Stimulated activated naive CD8-positive, alpha-beta T cell treated with anti-CD3 and anti-CD28 coated beads, Interleukin-15, Interleukin-2, amounts not matched to agents 100 U/mL and 50 U/mL, for 24 hours (primary cell): ENCODE measurements at regions not wholly inside any gene's neighbourhood (a gene's known extent, or its start where the extent isn't known, plus 50 kb on each side); places are given as distances from the start of the nearest gene placed in this dataset.

Source experiments
- ATAC-seq: fragments of 150-1000 bp; cut with Tn5 transposase; one replicate; pipeline ENCODE4 v1.10.0; 2021
- DNase-seq: peaks from one replicate; pipeline ENCODE4 v3.0.0; 2021

DNA sequence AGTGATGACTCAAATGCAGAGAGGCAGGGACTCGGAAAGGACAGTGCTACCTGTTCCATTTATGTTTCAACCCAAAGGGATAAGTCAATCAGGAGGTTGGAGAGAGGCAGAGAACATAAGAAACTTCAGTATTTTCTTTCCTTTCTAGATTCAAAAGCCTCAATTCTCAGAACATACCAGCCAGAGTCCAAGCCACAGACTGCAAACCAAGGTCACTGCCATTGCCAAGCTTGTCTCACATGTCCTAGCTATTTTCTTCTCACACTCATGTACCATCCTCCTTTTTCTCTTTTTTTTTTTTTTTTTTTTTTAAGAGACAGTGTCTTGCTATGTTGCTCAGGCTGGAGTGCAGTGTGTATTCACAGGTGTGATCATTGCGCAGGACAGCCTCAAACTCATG is 111.7 kb upstream of the AKIP1 start:
- DNase-seq (no peak), ATAC-seq (no peak)

DNA sequence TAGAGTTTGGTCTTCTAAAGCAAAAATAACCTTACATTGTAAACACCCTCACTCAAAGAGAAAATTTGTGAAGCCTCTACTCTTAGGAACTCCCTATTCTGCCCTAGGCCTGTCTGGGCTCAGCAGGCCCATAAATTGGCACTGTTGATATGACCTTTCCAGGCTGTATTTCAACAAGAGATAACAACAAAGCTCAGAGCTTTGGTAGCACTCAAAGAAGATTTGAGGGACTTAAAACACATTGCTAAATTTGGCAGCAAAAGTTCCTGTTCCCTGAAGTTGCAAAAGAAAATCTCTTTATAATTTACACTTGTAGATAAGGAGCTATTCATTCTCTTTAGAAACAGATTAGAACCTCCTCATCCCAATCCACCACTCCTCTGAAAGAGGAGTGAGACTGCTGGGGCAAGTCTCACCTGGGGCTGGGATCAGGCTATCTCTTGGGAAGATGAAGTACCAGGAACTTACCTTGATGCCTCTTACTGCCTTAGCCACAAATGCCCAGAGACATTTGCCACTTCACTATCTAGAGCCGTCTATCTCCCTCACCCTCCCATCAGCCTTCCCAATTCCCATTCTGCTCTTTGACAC is 110.4 kb upstream of the AKIP1 start:
- DNase-seq (no peak), ATAC-seq (no peak)

DNA sequence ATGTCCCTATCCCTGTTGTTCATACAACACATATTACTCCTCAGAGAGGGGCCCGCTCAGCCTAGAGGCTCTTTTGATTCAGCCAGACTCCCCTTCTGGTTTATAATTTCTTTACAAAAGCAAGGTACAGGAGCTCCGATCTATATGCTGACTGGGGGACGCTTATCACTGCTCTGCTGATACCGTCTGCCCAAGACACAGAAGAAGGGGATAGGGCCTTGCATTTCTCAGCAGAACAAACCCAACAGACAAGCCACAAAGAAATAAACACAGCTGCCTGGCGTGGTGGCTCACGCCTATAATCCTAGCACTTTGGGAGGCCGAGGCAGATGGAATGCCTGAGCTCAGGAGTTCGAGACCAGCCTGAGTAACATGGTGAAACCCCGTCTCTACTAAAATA is 109.9 kb upstream of the AKIP1 start:
- no peak for DNase-seq

DNA sequence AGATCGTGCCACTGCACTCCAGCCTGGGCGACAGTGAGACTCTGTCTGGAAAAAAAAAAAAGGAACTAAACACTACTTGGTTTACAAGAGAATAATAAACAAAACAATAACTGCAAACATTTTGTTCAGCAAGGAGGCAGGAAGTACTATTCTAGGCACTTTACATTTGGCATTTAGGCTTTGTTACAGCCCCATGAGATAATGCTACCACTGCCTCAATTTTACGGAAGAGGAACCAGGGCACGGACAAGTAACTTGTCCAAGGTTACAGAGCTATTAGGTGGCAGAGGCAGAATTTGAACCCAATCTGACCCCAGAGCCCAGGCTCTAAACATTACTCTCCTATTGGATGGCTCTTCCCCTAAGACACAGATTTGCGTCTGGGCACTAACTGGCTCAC is 108.7 kb upstream of the AKIP1 start:
- no peak for DNase-seq
- no peak for ATAC-seq

More for the DNA sequence above, 109.9 kb upstream of the AKIP1 start:
- ATAC-seq = no peak

DNA sequence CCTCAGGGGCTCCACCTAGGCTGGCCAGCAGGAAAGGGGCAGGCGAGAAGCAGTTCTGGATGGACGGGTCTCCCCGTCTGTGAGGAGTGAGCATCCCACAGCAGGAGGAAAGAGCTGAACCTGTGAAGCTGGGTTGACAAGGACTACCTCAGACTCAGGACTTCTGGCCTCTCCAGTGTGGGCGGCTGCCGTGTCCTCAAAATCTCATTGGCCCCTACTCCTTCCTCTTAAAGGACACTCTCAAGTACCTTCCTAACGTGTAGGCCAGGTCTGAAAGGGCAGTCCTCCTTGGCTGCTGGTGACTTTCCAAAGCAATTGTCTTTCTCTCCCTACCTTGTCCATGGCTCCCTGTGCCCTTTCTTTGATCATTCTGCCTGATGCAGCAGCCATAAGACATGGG is 107.0 kb upstream of the AKIP1 start:
- no peak for ATAC-seq

DNA sequence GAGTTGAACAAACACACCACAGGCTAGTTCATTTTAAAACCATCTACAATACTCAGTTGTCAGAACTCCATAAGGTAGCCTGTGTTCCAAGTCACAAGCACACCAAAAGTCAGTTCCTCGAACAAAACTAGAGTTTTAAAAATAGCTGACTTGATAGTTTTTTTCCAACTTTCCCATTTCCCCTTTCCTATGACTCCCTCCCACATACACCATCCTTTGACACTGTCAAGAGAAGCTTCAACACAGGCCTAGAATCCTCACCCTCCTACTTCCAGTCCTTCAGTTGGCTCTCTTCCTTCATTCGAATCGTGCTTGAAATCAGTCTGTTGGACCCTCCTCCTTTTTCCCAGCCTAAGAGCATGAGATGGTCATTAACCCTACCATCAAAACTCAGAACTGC is 105.7 kb upstream of the AKIP1 start:
- no peak for ATAC-seq
- DNase-seq = no peak

More for the DNA sequence above, 107.0 kb upstream of the AKIP1 start:
- no peak for DNase-seq

DNA sequence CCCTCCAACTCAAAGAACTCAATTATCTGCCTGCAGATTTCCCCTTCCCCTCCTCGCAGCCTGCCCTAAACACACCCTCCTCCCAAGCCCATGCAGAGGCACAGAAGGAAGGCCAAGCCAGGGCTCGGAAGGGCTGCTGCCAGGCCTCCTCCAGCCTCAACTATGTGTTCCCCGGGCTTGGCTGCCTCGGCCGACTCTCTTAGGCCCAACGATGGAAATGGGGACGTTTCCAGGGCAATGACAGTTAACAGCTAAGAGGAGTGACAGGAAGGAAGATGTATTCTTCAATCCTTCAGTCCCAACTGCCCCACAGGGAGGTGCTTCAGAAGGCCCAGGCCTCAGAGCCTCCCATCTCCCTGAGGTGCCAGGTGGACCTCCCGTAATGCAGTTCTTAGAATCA is 104.0 kb upstream of the AKIP1 start:
- DNase-seq = no peak
- no peak for ATAC-seq

DNA sequence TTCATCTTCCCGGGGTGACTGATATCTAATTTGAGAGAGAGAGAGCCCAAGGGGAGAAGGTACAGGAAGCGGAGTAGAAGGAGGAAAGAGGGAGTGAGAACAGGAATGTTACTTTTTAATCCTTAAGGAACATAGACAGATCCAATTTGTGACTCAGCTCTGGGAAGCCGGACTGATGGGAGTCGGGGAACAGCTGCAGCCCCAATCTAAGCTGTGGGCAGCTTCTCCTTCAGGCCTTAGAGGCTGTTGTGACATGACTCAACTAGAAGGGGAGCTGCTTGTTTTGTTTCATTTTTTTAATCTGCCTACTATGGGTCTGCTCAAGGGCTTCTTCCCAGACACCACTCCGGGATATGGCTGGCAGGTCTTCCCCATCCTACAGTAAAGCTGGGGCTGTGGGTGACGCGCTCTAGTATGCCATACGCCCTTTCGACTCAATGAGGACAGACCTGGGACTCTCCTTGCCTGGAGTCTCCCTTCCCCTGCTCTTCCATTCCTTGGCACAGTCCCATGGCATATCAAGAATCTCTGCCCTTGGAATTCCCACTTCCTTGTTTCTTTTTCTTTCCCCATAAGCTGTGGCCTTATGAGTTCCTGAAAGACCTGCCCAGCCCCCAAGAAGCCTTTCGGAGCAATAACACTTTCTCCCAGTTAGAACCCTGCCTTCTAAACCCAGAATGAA is 103.3 kb upstream of the AKIP1 start:
- DNase-seq = no peak

DNA sequence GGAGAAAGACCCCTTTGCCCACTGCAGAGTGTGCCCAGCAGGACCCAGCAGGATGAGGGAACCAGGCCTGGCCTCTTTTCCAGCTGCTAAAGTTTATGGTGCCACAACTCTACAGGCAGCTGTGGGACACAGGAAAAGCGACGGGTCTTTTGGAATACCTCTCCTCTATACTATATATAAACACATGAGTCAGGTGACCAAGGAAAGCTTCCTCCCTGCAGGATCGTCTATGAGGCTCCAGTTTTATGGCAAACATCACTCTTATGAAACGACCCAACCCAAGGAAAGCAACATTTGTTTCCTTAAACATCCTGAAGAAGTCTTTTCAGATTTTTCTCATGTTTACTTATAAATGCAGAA is 102.8 kb upstream of the AKIP1 start:
- DNase-seq (no peak), ATAC-seq (no peak)

More for the DNA sequence above, 103.3 kb upstream of the AKIP1 start:
- ATAC-seq = no peak

DNA sequence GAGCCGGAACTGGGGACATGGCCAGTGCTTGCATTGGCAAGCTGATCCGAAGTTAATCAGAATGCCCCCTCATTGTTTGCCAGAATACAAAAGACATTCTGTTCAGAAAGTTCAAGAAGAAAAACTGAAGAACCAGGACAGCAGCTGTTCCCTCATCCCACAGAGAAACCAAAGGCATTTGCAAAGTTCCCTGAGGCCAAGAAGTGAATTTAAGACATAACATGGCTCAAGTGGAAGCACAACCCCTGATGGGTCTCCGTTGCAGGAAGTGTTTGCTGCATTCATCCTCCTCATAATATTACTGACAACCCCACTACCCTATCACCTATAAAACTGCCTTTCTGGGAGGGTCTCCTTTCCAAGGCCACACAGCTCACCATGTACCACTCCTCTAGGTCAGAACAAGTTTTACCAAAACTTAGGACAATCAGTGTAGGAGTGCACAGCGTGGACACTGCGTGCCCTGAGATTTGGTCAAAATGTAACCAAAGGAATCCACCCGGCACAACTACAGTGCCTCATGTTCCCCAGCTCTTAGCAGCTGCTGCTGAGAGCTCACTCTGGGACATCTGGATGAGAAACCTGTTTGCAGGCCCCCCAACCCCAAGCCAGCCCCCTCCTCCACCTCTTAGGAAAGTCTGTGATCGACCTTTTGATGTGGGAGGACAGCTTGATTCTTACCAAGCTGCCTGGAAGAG is 101.6 kb upstream of the AKIP1 start:
- no peak for ATAC-seq
- DNase-seq = no peak

DNA sequence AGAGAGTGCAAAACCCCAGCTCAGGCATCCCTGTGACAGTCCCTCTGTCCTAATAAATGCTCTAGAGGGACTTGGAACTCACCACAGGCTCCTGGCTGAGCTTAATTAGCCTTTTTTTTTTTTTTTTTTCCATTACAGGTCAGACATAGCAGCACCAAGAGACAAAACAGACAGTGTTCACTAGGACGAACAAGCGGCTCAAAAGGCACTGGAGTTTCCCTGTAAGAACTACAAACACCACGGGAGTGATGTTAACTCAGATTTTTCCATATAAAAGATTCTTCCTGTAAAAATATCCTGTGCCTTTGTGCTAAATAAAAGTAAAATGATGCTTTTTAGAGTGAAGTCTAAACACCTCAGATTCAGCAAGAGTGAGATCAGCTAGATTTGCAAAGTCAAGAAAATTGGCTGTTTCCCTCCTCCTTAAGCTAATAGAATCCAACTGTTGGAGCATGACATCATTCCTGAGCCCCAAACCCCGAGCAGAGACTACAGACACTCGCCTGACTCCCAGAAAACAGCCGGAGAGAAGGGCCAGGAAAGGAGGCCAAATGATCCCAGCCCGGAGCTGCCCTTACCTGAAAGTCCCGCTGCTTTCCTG is 101.0 kb upstream of the AKIP1 start:
- ATAC-seq (no peak), DNase-seq (no peak)

DNA sequence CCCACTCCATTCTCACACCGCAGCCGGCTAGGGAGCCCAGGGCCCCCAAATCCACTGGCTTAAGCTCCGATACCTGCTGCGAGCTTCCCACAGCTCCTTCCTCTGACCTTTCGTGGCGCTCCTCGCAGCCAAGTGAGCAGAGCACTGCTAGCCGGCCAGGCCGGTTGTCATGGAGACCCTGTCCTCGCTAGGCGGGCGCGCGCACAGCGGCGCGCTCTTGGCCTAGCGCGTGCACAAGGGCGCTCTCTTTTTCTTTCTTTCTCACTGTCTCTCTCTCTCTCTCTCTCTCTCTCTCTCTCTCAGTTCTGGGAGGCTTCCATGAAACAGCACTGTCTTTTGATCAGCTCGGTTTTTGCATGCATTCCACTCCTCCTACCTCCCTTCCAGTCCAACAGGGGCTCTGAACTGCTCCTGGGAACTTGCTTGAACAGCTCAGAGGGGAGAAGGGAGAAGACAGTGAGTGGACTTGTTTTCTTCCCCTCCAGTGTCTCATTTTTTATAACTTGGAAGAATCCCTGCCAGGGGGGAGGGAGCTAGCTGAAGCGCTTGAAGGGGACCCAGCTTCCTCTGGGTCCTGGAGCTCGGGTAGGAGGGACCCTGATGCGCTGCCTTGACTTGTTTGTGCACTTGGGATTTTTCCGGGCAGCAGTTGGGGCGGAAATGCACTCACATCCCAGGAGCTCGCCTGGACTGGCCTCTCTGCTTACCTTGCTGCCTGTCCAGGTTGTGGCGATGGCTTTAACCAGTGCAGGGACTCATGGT is 100.3 kb upstream of the AKIP1 start:
- ATAC-seq = peak; percentile 8
- DNase-seq = peak; percentile 18

DNA sequence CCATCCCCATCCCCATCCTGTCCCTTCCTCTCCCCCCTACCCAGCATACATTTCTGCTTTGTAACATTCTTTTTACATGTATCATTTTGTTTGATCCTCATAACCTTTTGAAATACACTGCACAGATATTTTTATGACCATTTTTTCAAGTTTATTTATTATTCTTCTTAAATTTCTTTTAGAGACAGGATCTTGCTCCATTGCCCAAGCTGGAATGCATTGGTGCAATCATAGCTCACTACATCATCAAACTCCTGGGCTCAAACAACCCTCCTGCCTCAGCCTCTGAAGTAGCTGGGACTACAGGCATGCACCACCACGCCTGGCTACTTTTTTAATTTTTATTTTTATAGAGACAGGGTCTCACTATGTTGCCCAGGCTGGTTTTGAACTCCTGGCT is 99.4 kb upstream of the AKIP1 start:
- ATAC-seq (no peak), DNase-seq (no peak)

DNA sequence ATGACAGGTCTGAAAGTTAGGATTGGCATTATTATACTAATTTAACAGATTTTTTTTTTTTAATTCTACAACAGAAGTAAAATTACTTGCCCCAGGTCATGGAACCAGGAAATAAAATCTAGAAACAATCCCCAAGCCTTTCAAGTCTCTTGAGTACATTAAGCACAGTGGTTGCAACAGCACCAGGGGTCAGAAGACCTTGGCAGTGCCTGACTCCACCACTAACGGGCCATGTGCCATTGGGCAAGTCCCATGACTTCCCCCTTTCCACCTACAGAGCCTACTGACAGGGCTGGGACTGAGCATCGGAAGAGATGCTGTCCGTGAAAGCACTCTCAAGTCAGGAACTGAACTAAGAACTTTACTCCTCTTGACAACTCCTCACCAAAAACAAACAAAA is 98.6 kb upstream of the AKIP1 start:
- no peak for DNase-seq

DNA sequence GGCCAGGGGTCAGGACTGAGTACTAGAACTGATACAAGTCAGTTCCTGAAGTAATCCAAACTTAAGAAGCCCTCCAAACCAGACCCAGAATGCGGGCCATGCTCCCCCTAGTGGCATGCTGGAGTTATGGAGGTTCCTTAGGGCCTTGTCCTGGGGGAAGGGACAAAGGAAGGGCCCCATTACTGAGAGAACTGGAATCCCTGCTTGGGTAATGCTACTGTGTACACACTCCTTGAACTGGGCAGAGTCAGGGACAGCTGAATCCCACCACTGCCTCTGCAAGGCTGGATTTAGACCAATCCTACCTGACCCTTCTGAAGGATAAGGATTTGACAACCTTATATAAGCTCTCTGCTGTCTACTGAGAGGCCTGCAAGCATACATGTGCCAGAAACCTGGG is 97.3 kb upstream of the AKIP1 start:
- ATAC-seq (peak; percentile 81), DNase-seq (peak; percentile 73)

More for the DNA sequence above, 98.6 kb upstream of the AKIP1 start:
- no peak for ATAC-seq

DNA sequence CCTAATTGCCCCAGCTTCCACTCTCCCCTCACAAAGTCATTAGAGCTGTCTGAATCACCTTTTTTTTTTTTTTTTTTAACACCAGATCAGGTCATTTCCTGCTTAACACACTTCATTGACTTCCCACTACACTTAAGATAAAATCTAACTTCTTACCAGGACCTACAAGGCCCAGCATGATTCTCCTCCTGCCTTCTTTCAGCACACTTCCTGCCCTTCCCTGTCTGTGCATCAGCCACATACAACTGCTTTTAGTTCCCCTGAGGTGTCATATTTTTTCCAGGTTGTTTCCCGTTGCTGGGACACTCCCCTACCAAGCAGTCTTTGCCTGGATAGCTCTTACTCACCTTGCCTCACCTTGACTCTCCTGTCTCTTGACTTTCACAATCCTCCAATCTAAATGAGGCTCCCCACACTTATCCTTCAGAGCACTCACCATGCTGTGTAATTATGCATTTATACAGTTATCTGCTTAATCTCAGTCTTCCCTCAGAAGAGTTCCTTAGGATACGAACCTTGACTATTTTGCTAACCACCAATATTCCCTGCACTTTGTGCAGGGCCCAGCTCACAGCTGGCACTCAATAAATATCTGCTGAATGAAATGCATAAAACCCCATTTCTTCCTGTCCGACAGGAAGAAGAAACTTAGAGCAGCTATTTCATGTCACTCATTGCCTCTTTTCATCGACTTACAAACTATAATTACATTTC is 96.6 kb upstream of the AKIP1 start:
- no peak for ATAC-seq
- no peak for DNase-seq

DNA sequence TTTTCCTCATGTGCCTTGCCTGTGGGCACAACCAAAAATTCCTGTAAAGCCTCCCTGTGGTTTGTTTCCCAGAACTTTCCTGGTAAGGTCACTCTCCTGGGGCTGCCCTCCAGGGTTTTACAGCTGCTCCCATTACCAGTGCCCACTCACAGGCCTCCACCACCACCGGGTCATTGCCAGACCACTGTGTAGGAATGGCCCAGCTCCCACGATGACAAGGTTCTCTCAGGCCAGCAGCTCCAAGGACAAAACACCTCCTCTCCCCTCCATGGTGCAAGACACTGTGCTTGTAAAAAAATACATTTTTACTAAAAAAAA is 96.1 kb upstream of the AKIP1 start:
- ATAC-seq (no peak), DNase-seq (no peak)

DNA sequence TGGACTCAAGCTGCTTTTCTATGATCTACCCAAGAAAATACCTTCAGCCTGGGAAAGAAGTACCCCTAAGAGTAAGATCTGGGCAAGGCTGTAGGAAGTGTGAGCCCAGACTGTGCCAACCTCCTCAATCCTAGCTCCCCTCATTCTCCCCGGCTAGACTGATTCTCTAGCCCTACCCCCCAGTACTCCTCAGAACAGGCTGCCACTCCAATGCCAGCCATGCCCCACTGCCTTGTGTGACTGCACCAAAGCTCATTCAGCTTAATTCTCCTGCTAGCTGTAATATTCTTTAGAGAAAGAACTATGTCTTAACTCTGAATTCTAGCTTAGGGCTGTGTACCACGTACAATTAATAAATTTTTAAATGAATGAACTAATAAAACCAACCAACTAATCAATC is 92.6 kb upstream of the AKIP1 start:
- DNase-seq (no peak), ATAC-seq (no peak)

DNA sequence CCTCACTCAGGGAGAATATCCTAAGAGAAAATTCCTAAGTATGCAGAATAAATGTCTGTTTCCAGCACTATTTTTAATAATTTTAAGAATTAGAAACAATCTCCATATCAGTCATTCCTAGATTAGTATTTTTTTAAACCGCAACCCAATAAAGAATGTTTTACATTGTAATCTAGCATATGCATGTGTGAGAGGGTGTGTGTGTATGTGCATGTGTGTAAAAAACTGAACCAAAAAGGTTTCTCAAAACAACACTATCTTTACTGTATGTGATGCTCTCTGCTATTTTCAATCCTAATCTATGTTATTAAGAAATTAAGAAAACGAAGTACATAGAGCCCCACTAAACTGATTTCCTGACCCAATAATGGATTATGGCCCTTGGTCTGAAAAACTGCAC is 90.6 kb upstream of the AKIP1 start:
- ATAC-seq = no peak
- DNase-seq = no peak

DNA sequence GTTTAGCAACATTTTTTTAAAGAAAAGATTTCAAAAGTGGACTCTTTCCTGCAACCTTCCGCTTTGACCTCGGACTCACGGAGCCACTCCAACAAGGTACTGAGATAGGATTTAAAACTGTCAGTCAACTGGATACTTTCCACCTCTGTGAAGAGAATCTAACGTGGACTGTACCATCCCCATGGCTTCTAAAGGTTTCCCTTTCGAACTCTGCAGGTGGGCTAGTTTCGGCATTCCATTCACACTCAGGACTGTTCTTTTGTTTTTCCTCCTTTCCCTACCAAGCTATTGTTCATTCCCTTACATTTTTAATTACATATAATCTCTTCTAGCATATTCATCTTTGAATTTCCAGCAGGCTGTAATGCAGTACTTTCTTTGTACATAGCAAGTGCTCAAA is 88.5 kb upstream of the AKIP1 start:
- ATAC-seq = no peak
- DNase-seq = no peak

DNA sequence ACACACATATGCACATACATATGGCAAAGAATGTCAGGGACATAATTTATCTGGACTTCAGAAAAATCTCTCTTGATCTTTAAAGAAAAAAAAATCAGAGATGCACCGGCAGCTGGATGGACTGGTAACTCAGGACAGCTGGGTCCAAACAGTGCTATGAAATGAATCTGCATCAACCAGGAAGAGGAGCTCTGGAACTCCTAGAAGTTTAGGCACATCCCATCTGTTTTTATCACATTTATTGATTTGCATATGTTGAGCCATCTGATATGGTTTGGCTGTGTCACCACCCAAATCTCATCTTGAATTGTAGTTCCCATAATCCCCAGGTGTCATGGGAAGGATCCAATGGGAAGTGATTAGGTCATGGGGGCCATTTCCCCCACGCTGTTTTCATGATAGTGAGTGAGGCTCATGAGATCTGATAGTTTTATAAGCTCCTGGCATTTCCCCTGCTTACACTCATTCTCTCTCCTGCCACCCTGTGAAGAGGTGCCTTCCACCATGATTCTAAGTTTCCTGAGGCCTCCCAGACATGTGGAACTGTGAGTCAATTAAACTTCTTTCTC is 87.7 kb upstream of the AKIP1 start:
- DNase-seq (no peak), ATAC-seq (no peak)
